Nucleus accumbens (tissue), 56 donors: ENCODE measurements at regions not wholly inside any gene's neighbourhood (a gene's known extent, or its start where the extent isn't known, plus 50 kb on each side); places are given as distances from the start of the nearest gene placed in this dataset.

Experiments
- DNase-seq, 56 donors: peaks; one replicate each; lab custom pipeline; 2025; lab: John Stamatoyannopoulos, UW

DNA sequence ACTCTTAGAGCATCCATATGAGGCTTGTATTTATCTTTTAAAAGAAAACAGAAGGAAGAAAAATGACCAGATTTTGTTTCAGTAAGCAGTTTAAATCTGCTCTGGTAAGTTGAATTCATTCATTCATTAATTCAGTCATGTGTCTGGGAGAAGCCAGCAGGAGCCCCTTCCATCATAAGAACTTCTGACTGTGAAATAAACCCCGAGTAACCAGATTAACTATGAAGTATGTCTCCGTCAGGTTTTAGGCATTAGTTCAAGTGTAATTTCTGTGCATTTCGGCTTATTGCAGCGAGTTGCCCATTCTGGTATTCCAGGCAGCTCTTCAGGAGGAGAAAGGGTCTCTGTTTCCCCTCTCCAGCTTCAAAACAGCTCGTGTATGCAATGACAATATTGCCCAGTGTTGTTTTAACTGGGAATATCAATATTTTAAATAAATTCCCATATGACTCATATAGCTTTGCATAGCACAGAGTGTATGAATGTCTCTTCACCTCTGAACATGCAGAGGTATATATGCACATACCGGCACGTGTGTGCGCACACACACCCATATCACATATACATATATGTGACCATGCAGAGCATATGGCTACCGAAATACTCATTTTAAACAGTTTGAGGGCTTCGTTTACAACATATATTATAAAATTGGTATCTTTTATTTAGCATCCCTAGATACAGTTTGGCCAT is 255.3 kb downstream of the BCOR start:
- DNase-seq = no peak

GRCh38 chrX:39843318-39843717 is 254.4 kb downstream of the BCOR start:
- DNase-seq = no peak

DNA sequence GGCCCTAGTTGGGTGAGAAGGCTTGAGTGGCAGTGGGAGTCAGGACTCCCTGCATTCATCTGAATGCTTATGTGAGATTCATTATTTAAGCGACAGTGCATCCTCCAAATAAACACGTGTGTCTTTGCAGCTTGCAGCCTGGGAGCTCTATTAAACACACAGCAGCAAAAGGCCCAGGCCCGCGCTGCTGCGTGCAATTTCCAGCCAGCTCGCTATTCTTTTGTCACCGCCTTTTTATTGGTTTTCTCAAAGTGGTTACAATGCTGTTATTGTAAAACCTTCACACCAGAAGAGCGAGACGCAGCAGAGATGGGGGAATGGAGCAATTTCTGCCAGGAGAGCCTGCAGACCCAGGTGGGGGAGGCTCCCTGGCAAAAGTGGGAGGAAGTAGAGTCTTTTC is 252.5 kb downstream of the BCOR start:
- DNase-seq = no peak

- no peak for DNase-seq
These were observed 251.3 kb downstream of the BCOR start for GRCh38 chrX:39846460-39846859.

DNA sequence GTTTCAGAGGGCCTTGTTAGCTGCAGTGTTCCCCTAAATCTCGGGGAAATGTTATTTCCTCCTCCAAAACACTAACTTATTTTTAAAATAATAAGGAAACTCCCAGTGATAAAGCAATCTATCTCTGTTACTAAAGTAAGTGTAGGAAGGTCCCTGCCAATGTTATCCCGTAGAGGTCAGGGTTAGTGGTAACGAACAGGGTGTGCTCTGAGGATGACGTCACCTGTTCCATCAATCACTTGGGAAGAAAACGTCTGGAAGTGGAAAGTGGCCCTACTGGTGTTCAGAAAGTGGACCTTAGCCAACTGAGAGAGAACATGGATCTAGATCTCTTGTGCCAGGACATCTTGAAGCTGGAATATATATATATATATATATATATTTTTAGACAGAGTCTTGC is 249.5 kb downstream of the BCOR start:
- no peak for DNase-seq

- DNase-seq = no peak
These were observed 248.9 kb downstream of the BCOR start for GRCh38 chrX:39848900-39849299.

DNA sequence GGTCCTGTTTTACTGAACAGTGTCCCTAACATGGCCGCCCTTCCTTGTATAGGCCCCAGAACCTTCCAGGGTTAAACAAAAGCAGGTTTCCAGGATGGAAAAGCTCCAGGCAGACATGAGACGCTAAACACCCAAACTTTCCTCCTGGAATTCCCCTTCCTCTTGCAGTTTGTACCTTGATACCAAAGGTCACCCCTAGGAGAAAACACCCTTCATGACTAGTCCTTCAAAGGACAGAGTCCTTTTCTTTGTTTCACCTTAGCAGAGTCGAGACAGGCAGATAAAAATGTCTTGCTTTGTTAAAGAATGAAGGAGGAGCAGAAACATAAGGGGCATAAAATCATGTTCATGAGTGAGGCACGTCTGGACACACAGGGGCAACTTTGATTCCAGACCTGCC is 247.5 kb downstream of the BCOR start:
- DNase-seq = no peak

DNA sequence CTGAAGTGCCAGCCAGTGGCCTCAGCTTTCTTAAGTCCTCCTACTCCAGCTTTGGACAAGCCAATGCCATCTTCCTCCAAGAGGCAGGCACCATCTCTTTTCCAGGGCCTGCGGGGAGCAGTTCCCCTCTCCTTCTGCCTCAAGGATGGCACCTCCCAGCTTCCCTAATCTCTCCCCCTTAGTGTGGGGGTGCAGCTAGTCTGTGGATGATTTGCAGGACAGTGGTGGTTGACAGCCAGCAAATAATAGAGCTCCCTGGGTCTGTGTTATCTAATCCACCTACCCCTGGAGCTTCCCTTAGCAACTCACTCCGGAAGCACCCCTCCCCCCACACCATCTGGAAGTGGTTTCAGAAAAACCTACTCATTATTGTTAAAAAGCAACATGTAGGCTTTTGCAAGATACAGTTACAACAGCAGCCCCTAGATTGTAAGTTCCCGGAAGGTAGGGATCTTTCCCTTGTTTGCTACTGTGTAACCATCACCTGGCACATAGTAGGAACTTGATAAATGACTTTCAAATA is 247.1 kb downstream of the BCOR start:
- DNase-seq = no peak

- DNase-seq = no peak
These were observed 245.9 kb downstream of the BCOR start for GRCh38 chrX:39851745-39852455.

GRCh38 chrX:39852491-39852890 is 245.3 kb downstream of the BCOR start:
- DNase-seq = no peak

DNA sequence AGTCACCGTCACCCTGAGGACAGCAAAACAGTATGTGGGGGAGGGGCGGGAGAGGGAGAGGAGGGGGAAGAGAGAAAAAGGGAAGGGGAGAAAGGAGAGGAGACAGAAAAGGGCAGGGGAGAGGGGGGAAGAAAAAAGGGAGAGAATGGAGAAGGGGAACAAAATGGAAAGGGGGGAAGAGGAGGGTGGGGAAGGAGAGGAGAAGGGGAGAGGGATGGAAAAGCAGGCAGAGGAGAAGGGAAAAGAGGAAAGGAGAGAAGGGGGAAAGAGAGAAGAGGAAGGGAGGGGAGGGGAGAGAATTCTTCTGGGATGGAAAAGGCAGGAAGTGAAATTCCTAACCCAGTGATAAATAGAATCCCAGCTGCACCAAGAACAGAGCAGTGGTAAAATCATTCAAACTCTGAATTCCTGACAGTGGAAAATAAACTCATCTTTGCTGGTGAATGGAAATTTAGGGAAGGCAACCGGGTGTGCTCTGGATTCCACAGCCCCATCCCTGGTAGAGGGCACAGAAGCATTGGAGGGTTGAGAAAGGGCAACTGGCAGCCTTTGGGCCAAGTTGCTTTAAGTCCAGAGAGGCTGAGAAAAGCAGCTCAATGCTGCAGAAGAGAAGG is 244.2 kb downstream of the BCOR start:
- DNase-seq = no peak

DNA sequence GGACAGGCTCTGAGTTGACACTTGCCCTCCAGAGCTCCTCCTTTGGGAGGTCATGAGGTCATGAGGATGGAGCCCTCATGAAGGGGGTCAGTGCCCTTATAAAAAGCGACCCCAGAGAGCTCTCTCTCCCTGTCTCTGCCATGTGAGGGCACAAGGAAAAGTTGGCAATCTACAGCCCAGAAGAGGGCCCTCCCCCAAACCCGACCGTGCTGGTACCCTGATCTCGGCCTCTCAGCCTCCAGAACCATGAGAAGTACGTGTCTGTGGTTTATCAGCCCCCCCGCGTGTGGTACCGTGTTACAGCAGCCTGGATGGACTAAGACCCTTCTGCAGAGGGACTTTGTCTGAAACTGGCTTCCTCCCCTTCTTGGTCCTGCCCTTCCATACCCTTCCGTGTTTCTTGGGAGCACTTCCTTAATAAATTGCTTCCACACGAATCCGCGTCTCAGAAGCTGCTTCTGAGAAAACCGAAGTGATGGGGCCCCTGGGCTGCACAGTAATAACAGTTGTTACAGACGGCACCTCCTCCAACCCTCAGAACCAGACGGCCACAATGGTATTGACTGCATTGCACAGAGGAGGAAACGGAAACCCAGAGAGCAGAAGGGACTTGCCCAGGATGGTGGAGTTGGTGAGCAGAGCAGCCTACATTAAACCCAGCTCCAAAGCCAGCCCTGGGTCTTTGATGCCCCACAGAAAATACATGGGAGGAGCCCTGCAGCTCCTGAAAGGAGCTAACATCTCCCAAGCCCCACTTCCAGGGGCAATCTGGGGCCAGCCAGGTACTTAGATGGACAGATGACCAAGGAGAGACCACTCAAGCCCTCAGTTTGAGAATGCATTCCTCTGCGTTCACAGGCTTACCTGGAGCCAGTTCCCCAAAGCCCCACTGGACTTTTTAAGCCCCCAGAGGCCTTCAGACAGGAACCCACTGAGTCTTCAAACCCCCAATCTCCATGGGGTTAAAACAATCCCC is 242.7 kb downstream of the BCOR start:
- DNase-seq = no peak

GRCh38 chrX:39855748-39856129 is 242.0 kb downstream of the BCOR start:
- DNase-seq = no peak

GRCh38 chrX:39856472-39857121 is 241.2 kb downstream of the BCOR start:
- DNase-seq = no peak

DNA sequence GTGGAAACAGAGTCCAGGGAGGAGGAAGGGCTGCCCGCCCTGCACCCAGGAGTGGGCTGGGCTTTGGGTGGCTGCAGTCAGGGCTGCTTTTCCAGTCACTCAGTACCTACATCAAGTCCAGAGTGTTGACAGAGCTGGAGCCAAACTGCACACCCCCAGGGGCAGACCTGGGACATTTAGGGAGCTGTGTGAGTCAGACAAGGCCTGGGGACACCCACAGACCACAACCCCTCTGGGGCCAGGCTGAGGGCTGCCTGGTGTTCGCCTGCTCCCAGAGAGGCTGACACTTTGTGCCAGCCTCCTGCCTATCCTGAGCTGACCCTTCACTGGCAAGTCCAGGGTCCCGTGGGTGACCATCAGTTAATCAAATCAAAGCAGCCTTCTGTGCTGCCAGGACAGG is 240.0 kb downstream of the BCOR start:
- no peak for DNase-seq

DNA sequence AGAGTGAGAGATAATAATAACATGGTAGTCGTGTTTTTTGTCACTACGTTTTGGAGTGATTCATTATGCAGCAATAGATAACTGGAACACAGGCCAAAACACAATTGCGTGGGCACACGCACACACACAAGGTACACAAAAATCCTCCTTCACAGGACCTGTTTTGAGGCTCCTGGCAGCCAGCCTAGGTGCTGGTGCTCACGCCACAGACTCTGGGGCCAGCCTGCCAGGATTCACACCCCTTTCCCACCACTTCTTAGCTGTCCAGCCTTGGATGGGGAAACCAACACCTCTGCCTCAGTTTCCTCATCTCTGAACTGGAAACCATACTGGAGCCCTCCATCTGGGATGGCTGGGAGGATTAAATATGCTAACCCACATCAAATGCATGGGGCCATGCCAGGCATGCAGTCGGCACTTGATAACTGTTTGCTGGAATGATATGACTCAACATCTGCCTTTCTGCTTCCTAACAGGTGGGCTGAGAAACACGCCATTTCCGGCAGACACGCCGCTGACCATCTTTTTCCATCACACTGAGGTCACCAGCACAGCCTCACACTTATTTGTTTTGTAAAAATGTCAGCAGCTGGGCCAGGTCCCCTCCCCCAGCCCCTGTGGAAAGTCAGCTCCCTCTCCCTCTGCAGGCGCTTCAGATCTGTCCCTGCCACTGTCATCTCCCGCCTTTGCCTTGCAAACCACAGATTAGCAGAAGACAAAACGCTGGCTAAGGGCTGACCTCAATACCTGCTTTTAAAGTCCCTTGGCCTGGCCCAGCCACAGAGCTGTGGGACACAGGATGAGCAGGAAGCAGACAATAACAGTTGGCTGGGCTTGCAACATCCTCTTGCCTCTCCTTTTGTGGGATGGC is 237.5 kb downstream of the BCOR start:
- DNase-seq = no peak

DNA sequence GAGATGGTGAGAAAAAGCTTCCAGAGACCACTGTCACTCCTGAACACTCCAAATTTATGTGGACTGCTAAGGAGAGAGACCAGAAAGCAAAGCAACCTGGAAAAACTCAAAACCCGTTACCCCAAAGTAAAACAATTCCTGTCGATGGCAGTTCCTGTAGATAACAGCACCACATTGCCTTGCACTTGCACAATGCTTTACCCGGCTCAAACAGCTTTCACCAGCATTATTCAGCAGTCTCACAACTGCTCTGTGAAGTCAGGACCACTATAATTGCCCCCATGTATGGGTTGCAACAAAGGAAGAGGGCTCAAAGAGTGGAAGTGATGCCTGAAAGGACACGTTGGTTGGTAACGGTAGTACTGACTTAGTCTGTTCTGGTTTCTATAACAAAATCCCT is 234.8 kb downstream of the BCOR start:
- no peak for DNase-seq

DNA sequence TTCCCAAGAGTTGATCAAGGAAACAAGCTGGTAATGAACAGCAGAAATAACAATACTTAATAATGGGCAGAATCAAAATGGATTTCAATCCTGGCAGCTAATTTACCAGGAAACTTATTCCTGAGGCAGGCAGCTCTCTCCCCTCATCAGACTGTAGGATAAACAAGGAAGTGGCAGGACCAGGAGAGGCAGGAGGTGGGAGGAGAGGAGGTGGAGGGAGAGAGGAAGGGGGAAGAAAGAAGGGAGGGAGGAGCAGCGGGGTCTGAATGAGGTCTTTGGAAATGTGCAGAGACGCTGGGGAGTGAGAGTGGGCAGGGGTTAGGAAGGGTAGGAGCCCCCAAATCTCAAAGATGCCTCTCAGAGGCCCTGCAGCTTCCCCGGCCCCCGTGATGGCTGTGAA is 231.5 kb downstream of the BCOR start:
- DNase-seq = no peak
